ENCODE measurements at regions not wholly inside any gene's neighbourhood (a gene's known extent, or its start where the extent isn't known, plus 50 kb on each side); places are given as distances from the start of the nearest gene placed in this dataset.

- DNase-seq (ENCODE audit: low spot score), result no peak
These were observed 914.2 kb downstream of the SQOR start for GRCh38 chr15:46548989-46549388.

GRCh38 chr15:46552316-46552715, 917.5 kb downstream of the SQOR start:
- DNase-seq (ENCODE audit: low spot score), result no peak

- no peak for DNase-seq (ENCODE audit: low spot score)
These were observed 920.7 kb downstream of the SQOR start for GRCh38 chr15:46555547-46555946.

- no peak for DNase-seq (ENCODE audit: low spot score)
These were observed 921.2 kb downstream of the SQOR start for GRCh38 chr15:46556010-46556409.

GRCh38 chr15:46556559-46557379, 921.9 kb downstream of the SQOR start:
- DNase-seq (ENCODE audit: low spot score), result no peak

- DNase-seq (ENCODE audit: low spot score), result no peak
These were observed 933.1 kb downstream of the SQOR start for GRCh38 chr15:46567968-46568367.

- no peak for DNase-seq (ENCODE audit: low spot score)
These were observed 935.0 kb downstream of the SQOR start for GRCh38 chr15:46569781-46570180.

GRCh38 chr15:46576646-46577395, 942.0 kb downstream of the SQOR start:
- no peak for DNase-seq (ENCODE audit: low spot score)

GRCh38 chr15:46577767-46578166, 942.9 kb downstream of the SQOR start:
- DNase-seq (ENCODE audit: low spot score), result no peak

GRCh38 chr15:46580487-46580886, 945.7 kb downstream of the SQOR start:
- DNase-seq (ENCODE audit: low spot score), result no peak

GRCh38 chr15:46580924-46581323, 946.1 kb downstream of the SQOR start:
- DNase-seq (ENCODE audit: low spot score), result no peak

- DNase-seq (ENCODE audit: low spot score), result no peak
These were observed 954.3 kb downstream of the SQOR start for GRCh38 chr15:46589088-46589487.

- DNase-seq (ENCODE audit: low spot score), result no peak
These were observed 956.6 kb downstream of the SQOR start for GRCh38 chr15:46591462-46591861.

- DNase-seq (ENCODE audit: low spot score), result no peak
These were observed 960.2 kb downstream of the SQOR start for GRCh38 chr15:46595016-46595415.

- no peak for DNase-seq (ENCODE audit: low spot score)
These were observed 972.2 kb downstream of the SQOR start for GRCh38 chr15:46607077-46607476.

- DNase-seq (ENCODE audit: low spot score), result no peak
These were observed 981.2 kb downstream of the SQOR start for GRCh38 chr15:46616033-46616432.

- no peak for DNase-seq (ENCODE audit: low spot score)
These were observed 982.7 kb downstream of the SQOR start for GRCh38 chr15:46617507-46617906.

GRCh38 chr15:46618984-46619383, 984.2 kb downstream of the SQOR start:
- DNase-seq (ENCODE audit: low spot score), result no peak

GRCh38 chr15:46620392-46621013, 985.7 kb downstream of the SQOR start:
- no peak for DNase-seq (ENCODE audit: low spot score)

- DNase-seq (ENCODE audit: low spot score), result no peak
These were observed 988.0 kb downstream of the SQOR start for GRCh38 chr15:46622851-46623250.

GRCh38 chr15:46636206-46636605, 1001.4 kb downstream of the SQOR start:
- DNase-seq (ENCODE audit: low spot score), result no peak

GRCh38 chr15:46644501-46645481, 1010.0 kb downstream of the SQOR start:
- no peak for DNase-seq (ENCODE audit: low spot score)

All from CD4-positive, alpha-beta T cell treated with Interleukin-6 at 100 ng/mL for 8 hours (primary cell).